HG03342 (cell line): ENCODE measurements at regions not wholly inside any gene's neighbourhood (a gene's known extent, or its start where the extent isn't known, plus 50 kb on each side); places are given as distances from the start of the nearest gene placed in this dataset.

ENCODE experiments used
- ATAC-seq: cut with Tn5 transposase; IDR thresholded peaks from one replicate; pipeline ENCODE4 v1.9.1; 2021; ENCODE audit warnings: mild to moderate bottlenecking, moderate library complexity; ENCODE audit not compliant: unreplicated experiment

GRCh38 chr12:115010324-115010995 lies 326.5 kb upstream of the TBX3 start:
- ATAC-seq, result no peak

GRCh38 chr12:115008929-115009328 lies 325.0 kb upstream of the TBX3 start:
- ATAC-seq, result peak; percentile 82

- no peak for ATAC-seq
These were observed 320.6 kb upstream of the TBX3 start for GRCh38 chr12:115004470-115005146.

- no peak for ATAC-seq
These were observed 318.5 kb upstream of the TBX3 start for GRCh38 chr12:115002434-115002833.

- no peak for ATAC-seq
These were observed 317.7 kb upstream of the TBX3 start for GRCh38 chr12:115001571-115002180.

- ATAC-seq, result no peak
These were observed 316.1 kb upstream of the TBX3 start for GRCh38 chr12:115000038-115000437.

- ATAC-seq, result no peak
These were observed 314.8 kb upstream of the TBX3 start for GRCh38 chr12:114998750-114999128.

- no peak for ATAC-seq
These were observed 314.3 kb upstream of the TBX3 start for GRCh38 chr12:114998118-114998749.

GRCh38 chr12:114996382-114996781 lies 312.4 kb upstream of the TBX3 start:
- ATAC-seq, result no peak

- no peak for ATAC-seq
These were observed 311.9 kb upstream of the TBX3 start for GRCh38 chr12:114995891-114996290.

GRCh38 chr12:114993165-114993564 lies 309.2 kb upstream of the TBX3 start:
- no peak for ATAC-seq

GRCh38 chr12:114992443-114992842 lies 308.5 kb upstream of the TBX3 start:
- no peak for ATAC-seq

- ATAC-seq, result no peak
These were observed 306.4 kb upstream of the TBX3 start for GRCh38 chr12:114990381-114990780.

GRCh38 chr12:114986849-114987248 lies 302.9 kb upstream of the TBX3 start:
- ATAC-seq, result no peak

GRCh38 chr12:114986178-114986714 lies 302.3 kb upstream of the TBX3 start:
- ATAC-seq, result no peak

- no peak for ATAC-seq
These were observed 300.7 kb upstream of the TBX3 start for GRCh38 chr12:114984634-114985061.

- no peak for ATAC-seq
These were observed 298.8 kb upstream of the TBX3 start for GRCh38 chr12:114982760-114983159.

GRCh38 chr12:114981036-114981435 lies 297.1 kb upstream of the TBX3 start:
- no peak for ATAC-seq

GRCh38 chr12:114976959-114977358 lies 293.0 kb upstream of the TBX3 start:
- no peak for ATAC-seq

- no peak for ATAC-seq
These were observed 292.4 kb upstream of the TBX3 start for GRCh38 chr12:114976372-114976771.

- ATAC-seq, result no peak
These were observed 291.8 kb upstream of the TBX3 start for GRCh38 chr12:114975640-114976310.
